A172 (cell line): ENCODE measurements at regions not wholly inside any gene's neighbourhood (a gene's known extent, or its start where the extent isn't known, plus 50 kb on each side); places are given as distances from the start of the nearest gene placed in this dataset.
A peak's percentile ranks its signal among the peaks of the same experiment; 100 is the strongest.
"Not testable (repeated sequence)": the region's sequence is repeated elsewhere in the genome, so short reads cannot be mapped to it uniquely, and the experiment has no call there.

Source experiments
- DNase-seq: peaks from one replicate; pipeline ENCODE4 v3.0.0-alpha.2; 2015; ENCODE audit warnings: low spot score

DNA sequence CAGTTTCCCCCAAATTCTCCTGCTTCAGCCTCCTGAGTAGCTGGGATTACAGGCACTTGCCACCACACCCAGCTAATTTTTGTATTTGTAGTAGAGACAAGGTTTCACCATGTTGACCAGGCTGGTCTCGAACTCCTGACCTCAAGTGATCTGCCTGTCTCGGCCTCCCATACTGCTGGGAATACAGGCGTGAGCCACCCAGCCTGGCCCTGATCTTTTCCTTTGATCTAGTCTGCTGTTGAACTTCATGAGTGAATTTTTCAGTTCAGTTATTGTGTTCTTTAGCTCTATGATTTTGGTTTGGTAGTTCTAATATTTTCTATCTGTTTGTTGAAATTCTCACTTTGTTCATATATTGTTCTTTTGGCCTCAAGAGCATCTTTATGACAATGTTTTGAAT lies 83.4 kb upstream of the RAP2C start:
- DNase-seq = not testable (repeated sequence)

- no peak for DNase-seq
Observed at GRCh38 chrX:132294776-132295495, 75.7 kb upstream of the RAP2C start.

DNA sequence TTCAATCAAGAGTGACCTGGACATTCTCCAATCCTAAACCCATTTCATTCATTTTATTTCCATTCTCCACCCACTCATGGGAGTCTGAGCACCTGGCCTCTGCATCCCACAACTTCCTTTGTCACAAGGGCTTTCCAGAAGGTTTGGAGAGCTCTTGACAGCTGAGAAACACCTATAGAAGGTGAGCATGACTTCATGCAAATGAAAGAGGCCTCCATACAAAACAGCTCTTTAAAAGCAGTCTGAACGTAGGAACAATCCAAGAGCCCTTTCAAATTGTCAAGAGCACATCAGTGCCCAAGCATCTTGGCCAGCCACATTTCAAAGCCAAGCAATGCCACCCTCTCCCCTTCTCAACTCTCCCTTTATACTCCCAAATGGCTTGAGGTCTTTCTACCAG lies 74.9 kb upstream of the RAP2C start:
- no peak for DNase-seq

- DNase-seq = peak; percentile 5
Observed at GRCh38 chrX:132292793-132293192, 73.5 kb upstream of the RAP2C start.

GRCh38 chrX:132277953-132278614 lies 58.8 kb upstream of the RAP2C start:
- no peak for DNase-seq

DNA sequence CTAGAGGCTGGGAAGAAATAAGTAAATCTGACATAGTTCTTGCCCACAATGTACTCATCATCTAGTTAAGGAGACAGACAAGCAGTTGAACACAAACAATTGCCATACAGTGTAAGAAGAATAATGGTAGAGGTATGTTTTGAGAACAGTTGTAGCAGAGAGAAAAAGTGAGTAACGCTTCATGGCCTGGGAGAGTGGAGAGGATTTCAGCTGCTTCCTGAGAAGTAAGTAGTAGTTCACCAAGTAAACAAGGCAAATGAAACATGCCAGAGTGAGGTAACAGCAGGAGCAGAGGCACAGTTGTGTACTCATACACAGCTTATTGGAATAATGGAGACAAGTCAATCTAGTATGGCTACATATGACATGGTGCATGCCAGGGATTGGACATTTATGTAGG lies 53.6 kb upstream of the RAP2C start:
- no peak for DNase-seq

DNA sequence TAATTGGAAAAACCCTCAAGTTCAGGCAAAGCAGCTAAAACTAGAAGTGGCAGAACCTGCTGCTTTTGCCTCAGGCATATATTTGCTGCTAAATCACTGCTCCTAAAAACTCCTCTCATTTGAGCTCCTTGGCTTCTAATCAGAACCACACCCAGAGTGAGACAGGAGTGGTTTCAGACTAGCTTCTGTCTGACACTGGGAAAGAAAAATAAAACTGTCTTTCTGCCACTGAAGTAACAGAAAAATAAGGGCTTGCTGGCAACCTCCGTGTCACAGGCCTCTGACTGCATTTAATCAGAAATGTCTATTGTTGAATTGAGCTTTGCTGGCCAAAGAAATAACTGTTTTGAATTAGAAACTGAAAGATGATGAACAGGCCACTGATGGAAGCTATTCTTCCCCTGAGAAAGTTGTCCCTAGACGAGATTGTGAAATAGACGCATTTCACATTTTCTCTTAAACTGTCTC lies 52.1 kb upstream of the RAP2C start:
- no peak for DNase-seq

DNA sequence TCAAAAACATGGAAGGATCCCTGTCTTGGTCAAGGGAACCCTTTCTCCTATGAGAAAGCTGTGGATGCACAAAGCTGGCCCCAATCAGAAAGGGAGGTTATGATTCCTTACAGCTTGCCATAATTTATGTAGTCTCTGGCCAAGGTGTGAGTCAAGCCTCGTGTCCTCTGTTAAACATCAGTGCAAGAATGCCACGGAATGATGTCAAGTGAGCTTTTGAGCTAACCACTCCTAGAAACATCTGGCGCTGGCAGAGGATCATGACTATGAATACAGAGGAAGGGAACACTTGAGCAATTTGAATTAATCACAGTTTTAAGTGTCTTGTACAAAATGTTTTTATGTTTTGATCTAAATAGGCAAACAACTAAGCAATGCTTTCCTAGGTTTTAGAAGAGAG lies 51.5 kb upstream of the RAP2C start:
- peak; percentile 37 for DNase-seq

GRCh38 chrX:132270021-132270420 lies 50.8 kb upstream of the RAP2C start:
- DNase-seq = no peak
